Thyroid gland (tissue), 4 donors: ENCODE measurements at regions not wholly inside any gene's neighbourhood (a gene's known extent, or its start where the extent isn't known, plus 50 kb on each side); places are given as distances from the start of the nearest gene placed in this dataset.
"Not testable (repeated sequence)": the region's sequence is repeated elsewhere in the genome, so short reads cannot be mapped to it uniquely, and the experiment has no call there.

ENCODE experiments used
- DNase-seq, 2 donors: peaks; one replicate each; pipeline ENCODE4 v3.0.0-alpha.2; 2019
- H3K27ac ChIP-seq, 3 donors: fragments of 200-600 bp; sonication (generic); 1 replicate in 2 of 3; 2 replicates in 1 of 3; pipeline ENCODE4 v1.5.1; 2016 to 2019; ENCODE audit warnings: mild to moderate bottlenecking in 1 of 3, moderate library complexity in 1 of 3
- H3K27me3 ChIP-seq: fragments of 200-600 bp; sonication (generic); one replicate; pipeline ENCODE4 v1.5.1; 2019
- H3K36me3 ChIP-seq, 2 donors: fragments of 200-600 bp; sonication (generic); one replicate each; pipeline ENCODE4 v1.5.1; 2016 to 2019
- H3K4me1 ChIP-seq, 2 donors: fragments of 200-600 bp; sonication (generic); one replicate each; pipeline ENCODE4 v1.5.1; 2017 to 2019
- H3K4me3 ChIP-seq, 3 donors: fragments of 200-600 bp; sonication (generic); replicated peaks in 1 of 3; 1 replicate in 2 of 3; 2 replicates in 1 of 3; pipeline ENCODE4 v1.5.1; 2016; ENCODE audit warnings: mild to moderate bottlenecking in 1 of 3
- H3K9me3 ChIP-seq: fragments of 200-600 bp; sonication (generic); one replicate; pipeline ENCODE4 v1.5.1; 2017
- POLR2A ChIP-seq, 2 donors: fragments of 450-650 bp; IDR thresholded peaks; one replicate each; pipeline ENCODE4 v1.6.1; 2017; ENCODE audit warnings: antibody characterized with exemption in 2 of 2, mild to moderate bottlenecking in 2 of 2, moderate library complexity in 1 of 2
- WGBS, 2 donors: methylation state at CpG; one replicate each; pipeline ENCODE4 v1.1.5; 2017; 5-methylcytosine and 5-hydroxymethylcytosine counted together
- intact Hi-C: fragments of 100-400 bp; cut with DNase I; formaldehyde crosslinking; loops from one replicate; pipeline ENCODE4 v1.15.1; 2023
- TF ChIP-seq, protein P1 (sequence below), 6 experiments: fragments of 200-600 bp in 3 of 6; fragments of 450-650 bp in 3 of 6; sonication (generic) in 3 of 6; IDR thresholded peaks; one replicate each; pipeline ENCODE4 v1.5.1; 2016 to 2019; ENCODE audit warnings: antibody characterized with exemption in 6 of 6, mild to moderate bottlenecking in 2 of 6, inconsistent platforms in 1 of 6, moderate library complexity in 1 of 6

- H3K4me3 ChIP-seq = no peak overlapping the region
- TF ChIP-seq POLR2A (IDR thresholded peaks at IDR 0.05) = no peak
- TF ChIP-seq, protein P1, sequence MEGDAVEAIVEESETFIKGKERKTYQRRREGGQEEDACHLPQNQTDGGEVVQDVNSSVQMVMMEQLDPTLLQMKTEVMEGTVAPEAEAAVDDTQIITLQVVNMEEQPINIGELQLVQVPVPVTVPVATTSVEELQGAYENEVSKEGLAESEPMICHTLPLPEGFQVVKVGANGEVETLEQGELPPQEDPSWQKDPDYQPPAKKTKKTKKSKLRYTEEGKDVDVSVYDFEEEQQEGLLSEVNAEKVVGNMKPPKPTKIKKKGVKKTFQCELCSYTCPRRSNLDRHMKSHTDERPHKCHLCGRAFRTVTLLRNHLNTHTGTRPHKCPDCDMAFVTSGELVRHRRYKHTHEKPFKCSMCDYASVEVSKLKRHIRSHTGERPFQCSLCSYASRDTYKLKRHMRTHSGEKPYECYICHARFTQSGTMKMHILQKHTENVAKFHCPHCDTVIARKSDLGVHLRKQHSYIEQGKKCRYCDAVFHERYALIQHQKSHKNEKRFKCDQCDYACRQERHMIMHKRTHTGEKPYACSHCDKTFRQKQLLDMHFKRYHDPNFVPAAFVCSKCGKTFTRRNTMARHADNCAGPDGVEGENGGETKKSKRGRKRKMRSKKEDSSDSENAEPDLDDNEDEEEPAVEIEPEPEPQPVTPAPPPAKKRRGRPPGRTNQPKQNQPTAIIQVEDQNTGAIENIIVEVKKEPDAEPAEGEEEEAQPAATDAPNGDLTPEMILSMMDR (IDR thresholded peaks at IDR 0.05) = no peak
- no peak overlapping the region for H3K27ac ChIP-seq
- no peaks in the 10 kb centered on the region for H3K4me1 ChIP-seq
- intact Hi-C loops = no loop called here
- H3K27me3 ChIP-seq = no peaks in the 10 kb centered on the region
- no peaks in the 10 kb centered on the region for H3K36me3 ChIP-seq
- H3K9me3 ChIP-seq = no peaks in the 10 kb centered on the region
- 90 to 94% methylated on average over 2 of the region's 2 CpGs for WGBS, 2 donors
- DNase-seq = no peak
These were observed 407.5 kb downstream of the SPRY2 start for GRCh38 chr13:79933389-79933788.

- Histone ChIP-seq H3K4me3 (no peak overlapping the region), H3K27me3 (no peaks in the 10 kb centered on the region), H3K9me3 (no peaks in the 10 kb centered on the region), H3K4me1 (no peaks in the 10 kb centered on the region), H3K27ac (no peak overlapping the region), H3K36me3 (no peaks in the 10 kb centered on the region)
- no peak for DNase-seq
- intact Hi-C loops = no loop called here
- WGBS, 2 donors = 75 to 93% methylated on average over 2 of the region's 2 CpGs
- no peak for TF ChIP-seq POLR2A (IDR thresholded peaks at IDR 0.05)
- TF ChIP-seq, protein P1 (IDR thresholded peaks at IDR 0.05) = no peak
These were observed 408.4 kb downstream of the SPRY2 start for GRCh38 chr13:79932556-79932955.

DNA sequence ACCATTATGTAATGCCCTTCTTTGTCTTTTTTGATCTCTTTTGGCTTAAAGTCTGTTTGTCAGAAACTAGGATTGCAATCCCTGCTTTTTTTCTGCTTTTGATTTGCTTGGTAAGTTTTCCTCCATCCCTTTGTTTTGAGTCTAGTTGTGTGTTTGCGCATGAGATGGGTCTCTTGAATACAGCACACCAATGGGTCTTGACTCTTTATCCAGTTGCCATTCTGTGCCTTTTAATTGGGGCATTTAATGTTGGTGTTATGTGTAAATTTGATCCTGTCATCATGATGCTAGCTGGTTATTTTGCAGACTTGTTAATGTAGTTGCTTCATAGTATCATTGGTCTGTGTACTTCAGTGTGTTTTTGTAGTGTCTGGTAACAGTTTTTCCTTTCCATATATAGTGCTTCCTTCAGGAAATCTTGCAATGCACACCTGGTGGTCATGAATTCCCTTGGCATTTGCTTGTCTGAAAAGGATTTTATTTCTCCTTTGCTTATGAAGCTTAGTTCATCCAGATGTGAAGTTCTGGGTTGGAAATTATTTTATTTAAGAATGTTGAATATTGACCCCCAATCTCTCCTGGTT, 416.9 kb downstream of the SPRY2 start:
- DNase-seq, H3K27ac ChIP-seq, H3K4me1 ChIP-seq, H3K27me3 ChIP-seq, H3K9me3 ChIP-seq, intact Hi-C loops, H3K36me3 ChIP-seq, H3K4me3 ChIP-seq: not testable (repeated sequence)
- WGBS, 2 donors = 94 to 100% methylated on average over 1 of the region's 1 CpG

DNA sequence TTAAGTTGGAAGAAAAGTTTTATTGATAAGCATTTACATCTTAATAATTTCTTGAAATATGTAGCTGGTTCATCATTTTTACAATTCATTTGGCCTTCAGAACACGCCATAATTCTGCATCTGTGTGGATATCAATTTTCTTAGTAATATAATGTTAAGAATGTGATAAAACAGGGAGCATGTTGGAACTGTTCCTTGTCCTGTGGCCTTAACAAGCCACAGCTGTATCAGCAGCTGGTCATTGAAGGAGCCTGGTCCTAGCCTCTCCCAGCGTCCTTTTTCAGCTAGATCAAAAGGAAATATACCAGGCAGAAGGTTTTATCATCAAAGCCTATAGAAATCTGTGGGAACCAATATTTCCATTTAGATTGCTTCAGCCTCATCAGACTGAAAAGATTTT, 421.8 kb downstream of the SPRY2 start:
- Histone ChIP-seq H3K36me3 (no peaks in the 10 kb centered on the region), H3K9me3 (no peaks in the 10 kb centered on the region), H3K27ac (no peak overlapping the region), H3K4me1 (no peaks in the 10 kb centered on the region), H3K27me3 (no peaks in the 10 kb centered on the region), H3K4me3 (no peak overlapping the region)
- intact Hi-C loops = no loop called here
- WGBS, 2 donors = 79 to 83% methylated on average over 2 of the region's 2 CpGs
- TF ChIP-seq, protein P1 (IDR thresholded peaks at IDR 0.05) = no peak
- TF ChIP-seq POLR2A (IDR thresholded peaks at IDR 0.05) = no peak
- no peak for DNase-seq

DNA sequence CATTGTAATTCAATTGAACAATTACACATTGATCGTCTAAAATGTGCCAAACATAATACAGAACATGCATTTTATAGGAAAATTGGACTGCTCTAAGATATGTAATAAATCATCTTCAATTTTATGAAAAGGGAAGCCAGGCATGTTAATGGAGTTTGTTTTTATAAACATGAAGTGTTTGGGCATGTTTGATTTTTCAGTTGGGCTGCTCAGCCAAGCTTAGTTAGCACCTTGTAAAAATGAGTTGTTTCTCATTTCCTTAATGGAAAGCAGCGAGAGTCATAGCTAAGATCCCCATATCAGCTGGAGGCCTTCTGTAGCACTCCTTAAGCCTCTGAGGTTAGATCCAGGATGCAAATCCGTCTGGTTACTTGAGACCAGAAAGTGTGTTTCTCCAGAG, 422.3 kb downstream of the SPRY2 start:
- H3K4me3 ChIP-seq = no peak overlapping the region
- H3K4me1 ChIP-seq = no peaks in the 10 kb centered on the region
- WGBS, 2 donors = 79 to 83% methylated on average over 3 of the region's 3 CpGs
- H3K9me3 ChIP-seq = no peaks in the 10 kb centered on the region
- no peaks in the 10 kb centered on the region for H3K27me3 ChIP-seq
- intact Hi-C loops = no loop called here
- no peak overlapping the region for H3K27ac ChIP-seq
- DNase-seq = no peak
- no peaks in the 10 kb centered on the region for H3K36me3 ChIP-seq
- no peak for TF ChIP-seq POLR2A (IDR thresholded peaks at IDR 0.05)
- TF ChIP-seq, protein P1 (IDR thresholded peaks at IDR 0.05) = no peak

DNA sequence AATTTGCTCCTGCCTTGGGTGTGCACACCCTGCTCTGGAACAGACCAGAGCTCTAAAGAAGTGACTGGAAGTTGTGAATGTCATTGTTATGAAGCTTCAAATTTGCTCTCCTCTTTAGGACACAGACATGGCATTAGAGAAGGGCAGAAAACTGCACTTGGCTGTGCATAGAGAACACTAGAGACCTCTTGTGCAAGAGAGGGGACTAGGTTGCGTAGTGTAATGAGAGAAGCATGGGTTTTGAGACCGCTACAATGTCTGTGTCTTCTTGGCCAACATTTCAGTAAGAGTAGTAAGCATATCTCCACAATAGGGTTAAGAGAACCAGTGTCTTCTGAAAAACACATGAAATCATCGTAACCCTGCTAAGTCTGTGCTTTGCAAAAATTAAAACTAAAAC, 423.3 kb downstream of the SPRY2 start:
- no peak for DNase-seq
- Histone ChIP-seq H3K36me3 (no peaks in the 10 kb centered on the region), H3K9me3 (no peaks in the 10 kb centered on the region), H3K4me3 (no peak overlapping the region), H3K27me3 (no peaks in the 10 kb centered on the region), H3K4me1 (no peaks in the 10 kb centered on the region), H3K27ac (no peak overlapping the region)
- TF ChIP-seq, protein P1 (IDR thresholded peaks at IDR 0.05) = no peak
- TF ChIP-seq POLR2A (IDR thresholded peaks at IDR 0.05) = no peak
- WGBS, 2 donors = 95 to 96% methylated on average over 3 of the region's 3 CpGs
- intact Hi-C loops = no loop called here
